ENCODE measurements at regions not wholly inside any gene's neighbourhood (a gene's known extent, or its start where the extent isn't known, plus 50 kb on each side); places are given as distances from the start of the nearest gene placed in this dataset.

GRCh38 chr14:89489761-89490437, 72.9 kb upstream of the FOXN3 start:
- Histone ChIP-seq H2AFZ (ENCODE audit: low read length, unreplicated experiment) (peak overlapping the region; percentile 77), H3K27me3 (ENCODE audit: insufficient read depth, low read length) (no peaks in the 10 kb centered on the region), H3K79me2 (ENCODE audit: control insufficient read depth, insufficient read depth, low read length, unreplicated experiment) (no peaks in the 10 kb centered on the region), H3K4me1 (ENCODE audit: control insufficient read depth, insufficient read depth, low read length, unreplicated experiment) (no peaks in the 10 kb centered on the region), H3K4me3 (ENCODE audit: low read depth, low read length) (peak overlapping the region; percentile 57), H3K27ac (ENCODE audit: low read depth, low read length) (no peak overlapping the region), H3K36me3 (ENCODE audit: insufficient read depth, low read length) (no peaks in the 10 kb centered on the region)

GRCh38 chr14:89486961-89487360, 69.9 kb upstream of the FOXN3 start:
- H3K27me3 ChIP-seq (ENCODE audit: insufficient read depth, low read length): no peaks in the 10 kb centered on the region
- H3K4me3 ChIP-seq (ENCODE audit: low read depth, low read length): no peak overlapping the region
- H3K36me3 ChIP-seq (ENCODE audit: insufficient read depth, low read length): no peaks in the 10 kb centered on the region
- no peak overlapping the region for H2AFZ ChIP-seq (ENCODE audit: low read length, unreplicated experiment)
- no peak overlapping the region for H3K27ac ChIP-seq (ENCODE audit: low read depth, low read length)
- H3K4me1 ChIP-seq (ENCODE audit: control insufficient read depth, insufficient read depth, low read length, unreplicated experiment): no peaks in the 10 kb centered on the region
- H3K79me2 ChIP-seq (ENCODE audit: control insufficient read depth, insufficient read depth, low read length, unreplicated experiment): no peaks in the 10 kb centered on the region

GRCh38 chr14:89486505-89486904, 69.5 kb upstream of the FOXN3 start:
- Histone ChIP-seq H3K27ac (ENCODE audit: low read depth, low read length) (no peak overlapping the region), H3K36me3 (ENCODE audit: insufficient read depth, low read length) (no peaks in the 10 kb centered on the region), H3K79me2 (ENCODE audit: control insufficient read depth, insufficient read depth, low read length, unreplicated experiment) (no peaks in the 10 kb centered on the region), H3K4me3 (ENCODE audit: low read depth, low read length) (no peak overlapping the region), H3K4me1 (ENCODE audit: control insufficient read depth, insufficient read depth, low read length, unreplicated experiment) (no peaks in the 10 kb centered on the region), H3K27me3 (ENCODE audit: insufficient read depth, low read length) (no peaks in the 10 kb centered on the region), H2AFZ (ENCODE audit: low read length, unreplicated experiment) (no peak overlapping the region)

GRCh38 chr14:89485264-89485663, 68.2 kb upstream of the FOXN3 start:
- Histone ChIP-seq H3K27ac (ENCODE audit: low read depth, low read length) (no peak overlapping the region), H3K79me2 (ENCODE audit: control insufficient read depth, insufficient read depth, low read length, unreplicated experiment) (no peaks in the 10 kb centered on the region), H3K27me3 (ENCODE audit: insufficient read depth, low read length) (no peaks in the 10 kb centered on the region), H2AFZ (ENCODE audit: low read length, unreplicated experiment) (no peak overlapping the region), H3K4me3 (ENCODE audit: low read depth, low read length) (no peak overlapping the region), H3K4me1 (ENCODE audit: control insufficient read depth, insufficient read depth, low read length, unreplicated experiment) (no peaks in the 10 kb centered on the region), H3K36me3 (ENCODE audit: insufficient read depth, low read length) (no peaks in the 10 kb centered on the region)

GRCh38 chr14:89484051-89484844, 67.2 kb upstream of the FOXN3 start:
- no peaks in the 10 kb centered on the region for H3K4me1 ChIP-seq (ENCODE audit: control insufficient read depth, insufficient read depth, low read length, unreplicated experiment)
- no peaks in the 10 kb centered on the region for H3K27me3 ChIP-seq (ENCODE audit: insufficient read depth, low read length)
- H3K36me3 ChIP-seq (ENCODE audit: insufficient read depth, low read length): no peaks in the 10 kb centered on the region
- no peaks in the 10 kb centered on the region for H3K79me2 ChIP-seq (ENCODE audit: control insufficient read depth, insufficient read depth, low read length, unreplicated experiment)
- H2AFZ ChIP-seq (ENCODE audit: low read length, unreplicated experiment): no peak overlapping the region
- no peak overlapping the region for H3K27ac ChIP-seq (ENCODE audit: low read depth, low read length)
- H3K4me3 ChIP-seq (ENCODE audit: low read depth, low read length): no peak overlapping the region

- H3K36me3 ChIP-seq (ENCODE audit: insufficient read depth, low read length): no peaks in the 10 kb centered on the region
- no peaks in the 10 kb centered on the region for H3K79me2 ChIP-seq (ENCODE audit: control insufficient read depth, insufficient read depth, low read length, unreplicated experiment)
- H2AFZ ChIP-seq (ENCODE audit: low read length, unreplicated experiment): no peak overlapping the region
- H3K27ac ChIP-seq (ENCODE audit: low read depth, low read length): no peak overlapping the region
- H3K27me3 ChIP-seq (ENCODE audit: insufficient read depth, low read length): no peaks in the 10 kb centered on the region
- H3K4me1 ChIP-seq (ENCODE audit: control insufficient read depth, insufficient read depth, low read length, unreplicated experiment): no peaks in the 10 kb centered on the region
- H3K4me3 ChIP-seq (ENCODE audit: low read depth, low read length): no peak overlapping the region
Measured at GRCh38 chr14:89481196-89481595, 64.2 kb upstream of the FOXN3 start.

- Histone ChIP-seq H3K36me3 (ENCODE audit: insufficient read depth, low read length) (no peaks in the 10 kb centered on the region), H3K27ac (ENCODE audit: low read depth, low read length) (no peak overlapping the region)
Measured at GRCh38 chr14:89480278-89480677, 63.2 kb upstream of the FOXN3 start.

GRCh38 chr14:89479802-89480201, 62.8 kb upstream of the FOXN3 start:
- H3K4me3 ChIP-seq (ENCODE audit: low read depth, low read length): no peak overlapping the region
- no peaks in the 10 kb centered on the region for H3K4me1 ChIP-seq (ENCODE audit: control insufficient read depth, insufficient read depth, low read length, unreplicated experiment)
- no peaks in the 10 kb centered on the region for H3K36me3 ChIP-seq (ENCODE audit: insufficient read depth, low read length)
- no peak overlapping the region for H3K27ac ChIP-seq (ENCODE audit: low read depth, low read length)
- H3K27me3 ChIP-seq (ENCODE audit: insufficient read depth, low read length): no peaks in the 10 kb centered on the region
- no peak overlapping the region for H2AFZ ChIP-seq (ENCODE audit: low read length, unreplicated experiment)
- H3K79me2 ChIP-seq (ENCODE audit: control insufficient read depth, insufficient read depth, low read length, unreplicated experiment): no peaks in the 10 kb centered on the region

More at GRCh38 chr14:89480278-89480677, 63.2 kb upstream of the FOXN3 start:
- no peaks in the 10 kb centered on the region for H3K27me3 ChIP-seq (ENCODE audit: insufficient read depth, low read length)
- H3K4me1 ChIP-seq (ENCODE audit: control insufficient read depth, insufficient read depth, low read length, unreplicated experiment): no peaks in the 10 kb centered on the region
- H3K79me2 ChIP-seq (ENCODE audit: control insufficient read depth, insufficient read depth, low read length, unreplicated experiment): no peaks in the 10 kb centered on the region
- no peak overlapping the region for H3K4me3 ChIP-seq (ENCODE audit: low read depth, low read length)
- no peak overlapping the region for H2AFZ ChIP-seq (ENCODE audit: low read length, unreplicated experiment)

- no peak overlapping the region for H3K27ac ChIP-seq (ENCODE audit: low read depth, low read length)
- peaks cover 8% of the 10 kb centered on the region for H3K4me1 ChIP-seq (ENCODE audit: control insufficient read depth, insufficient read depth, low read length, unreplicated experiment)
- no peak overlapping the region for H2AFZ ChIP-seq (ENCODE audit: low read length, unreplicated experiment)
- H3K79me2 ChIP-seq (ENCODE audit: control insufficient read depth, insufficient read depth, low read length, unreplicated experiment): no peaks in the 10 kb centered on the region
- no peak overlapping the region for H3K4me3 ChIP-seq (ENCODE audit: low read depth, low read length)
- no peaks in the 10 kb centered on the region for H3K36me3 ChIP-seq (ENCODE audit: insufficient read depth, low read length)
- H3K27me3 ChIP-seq (ENCODE audit: insufficient read depth, low read length): no peaks in the 10 kb centered on the region
Measured at GRCh38 chr14:89477391-89477790, 60.4 kb upstream of the FOXN3 start.

- Histone ChIP-seq H3K36me3 (ENCODE audit: insufficient read depth, low read length) (no peaks in the 10 kb centered on the region), H3K27me3 (ENCODE audit: insufficient read depth, low read length) (no peaks in the 10 kb centered on the region), H3K4me3 (ENCODE audit: low read depth, low read length) (no peak overlapping the region), H3K79me2 (ENCODE audit: control insufficient read depth, insufficient read depth, low read length, unreplicated experiment) (no peaks in the 10 kb centered on the region), H3K4me1 (ENCODE audit: control insufficient read depth, insufficient read depth, low read length, unreplicated experiment) (peaks cover 8% of the 10 kb centered on the region), H2AFZ (ENCODE audit: low read length, unreplicated experiment) (no peak overlapping the region), H3K27ac (ENCODE audit: low read depth, low read length) (no peak overlapping the region)
Measured at GRCh38 chr14:89476354-89476896, 59.4 kb upstream of the FOXN3 start.

GRCh38 chr14:89474464-89474863, 57.4 kb upstream of the FOXN3 start:
- Histone ChIP-seq H3K79me2 (ENCODE audit: control insufficient read depth, insufficient read depth, low read length, unreplicated experiment) (no peaks in the 10 kb centered on the region), H3K36me3 (ENCODE audit: insufficient read depth, low read length) (no peaks in the 10 kb centered on the region), H3K27ac (ENCODE audit: low read depth, low read length) (no peak overlapping the region), H2AFZ (ENCODE audit: low read length, unreplicated experiment) (no peak overlapping the region), H3K4me1 (ENCODE audit: control insufficient read depth, insufficient read depth, low read length, unreplicated experiment) (peaks cover 8% of the 10 kb centered on the region), H3K4me3 (ENCODE audit: low read depth, low read length) (no peak overlapping the region), H3K27me3 (ENCODE audit: insufficient read depth, low read length) (no peaks in the 10 kb centered on the region)

Measured in ACC112 (cell line).